ENCODE measurements at regions not wholly inside any gene's neighbourhood (a gene's known extent, or its start where the extent isn't known, plus 50 kb on each side); places are given as distances from the start of the nearest gene placed in this dataset.

DNA sequence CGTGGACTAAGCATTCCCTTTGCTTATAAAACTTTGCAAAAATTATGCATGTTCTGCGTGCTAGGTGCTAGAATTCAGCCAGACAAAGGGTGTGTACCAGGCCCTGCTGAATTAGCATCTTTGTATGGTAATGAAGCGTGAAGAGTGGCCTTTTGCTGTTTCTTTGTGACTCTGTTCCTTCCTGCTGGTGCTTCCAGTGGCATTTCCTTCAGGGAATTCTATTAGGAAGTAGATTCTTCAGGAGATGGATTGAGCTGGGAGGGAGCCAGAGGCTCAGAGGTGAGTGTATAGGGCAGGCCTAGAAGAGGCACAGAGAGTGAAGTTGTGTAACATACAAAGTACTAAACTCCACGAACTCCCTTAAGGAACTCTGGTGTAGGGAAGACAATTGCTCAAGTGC lies 73.9 kb upstream of the ASIC2 start:
- DNase-seq: peak in 1 of 2 experiments; percentile 41
- H3K27ac Mint-ChIP-seq (ENCODE audit: unreplicated experiment): no peak overlapping the region
- no peak overlapping the region for H3K4me3 Mint-ChIP-seq (ENCODE audit: unreplicated experiment)
- BruUV-seq (replicated peaks): no TSS peak
- no peak overlapping the region for H3K4me3 ChIP-seq (ENCODE audit: low read depth, low read length)
- H3K27me3 Mint-ChIP-seq (ENCODE audit: insufficient read depth, unreplicated experiment): no peaks in the 10 kb centered on the region
- H3K9me3 Mint-ChIP-seq (ENCODE audit: unreplicated experiment): peaks cover 9% of the 10 kb centered on the region
- peaks cover 19% of the 10 kb centered on the region for H3K4me1 Mint-ChIP-seq (ENCODE audit: low read depth, unreplicated experiment)
- H3K9me3 ChIP-seq: no peaks in the 10 kb centered on the region
- H3K4me1 ChIP-seq: peaks cover 33% of the 10 kb centered on the region
- H3K36me3 ChIP-seq (ENCODE audit: control insufficient read depth, insufficient read depth, low read length): no peaks in the 10 kb centered on the region
- CTCF ChIA-PET: no interaction called here
- POLR2A ChIA-PET: no interaction called here
- intact Hi-C loops (cut with micrococcal nuclease; ENCODE audit: unreplicated experiment): no loop called here
- no peaks in the 10 kb centered on the region for H3K36me3 Mint-ChIP-seq (ENCODE audit: insufficient read depth, unreplicated experiment)
- H3K27me3 ChIP-seq (replicated peaks; ENCODE audit: control insufficient read depth, insufficient read depth, low read length): no peaks in the 10 kb centered on the region
- TF ChIP-seq, protein P1, sequence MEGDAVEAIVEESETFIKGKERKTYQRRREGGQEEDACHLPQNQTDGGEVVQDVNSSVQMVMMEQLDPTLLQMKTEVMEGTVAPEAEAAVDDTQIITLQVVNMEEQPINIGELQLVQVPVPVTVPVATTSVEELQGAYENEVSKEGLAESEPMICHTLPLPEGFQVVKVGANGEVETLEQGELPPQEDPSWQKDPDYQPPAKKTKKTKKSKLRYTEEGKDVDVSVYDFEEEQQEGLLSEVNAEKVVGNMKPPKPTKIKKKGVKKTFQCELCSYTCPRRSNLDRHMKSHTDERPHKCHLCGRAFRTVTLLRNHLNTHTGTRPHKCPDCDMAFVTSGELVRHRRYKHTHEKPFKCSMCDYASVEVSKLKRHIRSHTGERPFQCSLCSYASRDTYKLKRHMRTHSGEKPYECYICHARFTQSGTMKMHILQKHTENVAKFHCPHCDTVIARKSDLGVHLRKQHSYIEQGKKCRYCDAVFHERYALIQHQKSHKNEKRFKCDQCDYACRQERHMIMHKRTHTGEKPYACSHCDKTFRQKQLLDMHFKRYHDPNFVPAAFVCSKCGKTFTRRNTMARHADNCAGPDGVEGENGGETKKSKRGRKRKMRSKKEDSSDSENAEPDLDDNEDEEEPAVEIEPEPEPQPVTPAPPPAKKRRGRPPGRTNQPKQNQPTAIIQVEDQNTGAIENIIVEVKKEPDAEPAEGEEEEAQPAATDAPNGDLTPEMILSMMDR (IDR thresholded peaks at IDR 0.05; ENCODE audit: insufficient read depth in 1 of 2, low read depth in 1 of 2, low read length in 1 of 2, severe bottlenecking in 1 of 2, unreplicated experiment in 1 of 2): no peak

DNA sequence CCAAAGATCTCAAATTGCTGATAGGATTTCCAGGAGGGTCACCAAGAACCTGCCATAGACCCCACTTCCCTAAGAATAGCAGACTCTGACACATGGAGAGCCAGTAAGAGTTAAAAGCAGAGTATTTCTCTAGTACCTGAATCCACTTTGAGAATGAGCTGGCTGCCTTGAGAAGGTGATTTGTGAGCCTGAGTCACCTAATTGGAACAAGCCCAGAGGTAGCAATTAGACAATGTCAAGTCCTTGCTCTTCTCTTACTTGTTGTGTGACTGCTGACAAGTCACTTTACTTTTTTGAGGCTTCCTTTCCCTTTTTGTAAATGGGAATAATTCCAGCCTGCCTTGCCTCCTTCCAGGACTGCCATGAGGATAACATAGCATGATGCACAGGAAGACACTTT lies 76.1 kb upstream of the ASIC2 start:
- POLR2A ChIA-PET: no interaction called here
- TF ChIP-seq, protein P1 (IDR thresholded peaks at IDR 0.05; ENCODE audit: insufficient read depth in 1 of 2, low read depth in 1 of 2, low read length in 1 of 2, severe bottlenecking in 1 of 2, unreplicated experiment in 1 of 2): no peak
- H3K36me3 Mint-ChIP-seq (ENCODE audit: insufficient read depth, unreplicated experiment): no peaks in the 10 kb centered on the region
- peaks cover 30% of the 10 kb centered on the region for H3K4me1 Mint-ChIP-seq (ENCODE audit: low read depth, unreplicated experiment)
- H3K4me1 ChIP-seq: peaks cover 55% of the 10 kb centered on the region
- no peak overlapping the region for H3K4me3 ChIP-seq (ENCODE audit: low read depth, low read length)
- intact Hi-C loops (cut with micrococcal nuclease; ENCODE audit: unreplicated experiment): no loop called here
- H3K27me3 ChIP-seq (replicated peaks; ENCODE audit: control insufficient read depth, insufficient read depth, low read length): no peaks in the 10 kb centered on the region
- no peak for DNase-seq
- no peaks in the 10 kb centered on the region for H3K9me3 ChIP-seq
- no TSS peak for BruUV-seq (replicated peaks)
- CTCF ChIA-PET: no interaction called here
- H3K9me3 Mint-ChIP-seq (ENCODE audit: unreplicated experiment): peaks cover 9% of the 10 kb centered on the region
- H3K36me3 ChIP-seq (ENCODE audit: control insufficient read depth, insufficient read depth, low read length): no peaks in the 10 kb centered on the region
- no peak overlapping the region for H3K4me3 Mint-ChIP-seq (ENCODE audit: unreplicated experiment)
- H3K27me3 Mint-ChIP-seq (ENCODE audit: insufficient read depth, unreplicated experiment): no peaks in the 10 kb centered on the region
- no peak overlapping the region for H3K27ac Mint-ChIP-seq (ENCODE audit: unreplicated experiment)

DNA sequence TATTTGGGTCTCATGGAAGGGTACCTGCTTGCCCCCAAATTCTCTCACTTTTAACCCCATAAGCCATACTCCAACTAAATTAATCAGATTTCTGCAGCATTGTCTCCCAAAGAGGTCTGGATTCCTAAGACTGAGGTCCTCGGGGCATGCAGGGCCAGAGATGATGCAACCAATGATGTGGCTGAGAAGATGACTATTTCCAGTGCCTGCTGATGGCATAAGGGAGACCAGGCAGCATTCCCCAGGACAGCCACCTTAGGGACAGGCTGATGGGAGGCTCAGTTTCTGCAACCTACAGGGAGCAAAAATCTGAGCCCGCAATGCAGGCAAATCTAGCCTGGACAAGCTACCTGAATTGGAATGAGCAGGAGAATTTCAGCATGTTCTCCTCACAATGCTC lies 76.8 kb upstream of the ASIC2 start:
- Mint-ChIP-seq H3K9me3 (ENCODE audit: unreplicated experiment) (peaks cover 6% of the 10 kb centered on the region), H3K27ac (ENCODE audit: unreplicated experiment) (no peak overlapping the region), H3K36me3 (ENCODE audit: insufficient read depth, unreplicated experiment) (no peaks in the 10 kb centered on the region), H3K4me1 (ENCODE audit: low read depth, unreplicated experiment) (peaks cover 34% of the 10 kb centered on the region), H3K4me3 (ENCODE audit: unreplicated experiment) (no peak overlapping the region), H3K27me3 (ENCODE audit: insufficient read depth, unreplicated experiment) (no peaks in the 10 kb centered on the region)
- TF ChIP-seq, protein P1 (IDR thresholded peaks at IDR 0.05; ENCODE audit: insufficient read depth in 1 of 2, low read depth in 1 of 2, low read length in 1 of 2, severe bottlenecking in 1 of 2, unreplicated experiment in 1 of 2): no peak
- no peaks in the 10 kb centered on the region for H3K36me3 ChIP-seq (ENCODE audit: control insufficient read depth, insufficient read depth, low read length)
- H3K27me3 ChIP-seq (replicated peaks; ENCODE audit: control insufficient read depth, insufficient read depth, low read length): no peaks in the 10 kb centered on the region
- POLR2A ChIA-PET: no interaction called here
- no TSS peak for BruUV-seq (replicated peaks)
- intact Hi-C loops (cut with micrococcal nuclease; ENCODE audit: unreplicated experiment): no loop called here
- H3K4me1 ChIP-seq: peaks cover 62% of the 10 kb centered on the region
- no peaks in the 10 kb centered on the region for H3K9me3 ChIP-seq
- CTCF ChIA-PET: no interaction called here
- H3K4me3 ChIP-seq (ENCODE audit: low read depth, low read length): no peak overlapping the region
- no peak for DNase-seq
